ENCODE measurements at regions not wholly inside any gene's neighbourhood (a gene's known extent, or its start where the extent isn't known, plus 50 kb on each side); places are given as distances from the start of the nearest gene placed in this dataset.

DNA sequence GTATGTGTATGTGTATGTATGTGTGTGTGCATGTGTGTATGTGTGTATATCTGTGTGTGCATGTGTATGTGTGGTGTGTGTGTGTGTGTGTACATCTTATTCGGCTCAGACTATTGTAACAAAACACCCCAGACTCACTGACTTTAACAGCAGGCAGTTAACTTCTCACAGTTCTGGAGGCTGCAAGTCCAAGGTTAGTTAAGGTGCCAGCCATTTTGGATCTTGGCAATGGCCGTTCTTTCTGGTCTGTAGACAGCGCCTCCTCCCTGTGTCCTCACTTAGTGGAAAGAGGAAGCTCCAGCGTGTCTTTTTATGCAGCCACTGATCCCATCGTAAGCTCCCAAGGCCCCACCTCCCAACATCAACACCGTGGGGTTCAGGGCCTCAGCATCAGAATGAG, 128.3 kb upstream of the THBS2 start:
- Histone ChIP-seq H3K4me2 (ENCODE audit: low read length) (no peak overlapping the region), H3K4me3 (replicated peaks in 1 of 2; ENCODE audit: low read depth in 1 of 2, low read length in 2 of 2) (no peak overlapping the region), H2AFZ (ENCODE audit: low read depth, low read length, poor library complexity, severe bottlenecking) (no peak overlapping the region), H3K27ac (ENCODE audit: low read depth, low read length) (no peak overlapping the region), H3K9ac (ENCODE audit: low read length) (no peak overlapping the region), H3K27me3 (ENCODE audit: insufficient read depth, low read length) (no peaks in the 10 kb centered on the region), H3K4me1 (ENCODE audit: control insufficient read depth in 1 of 2, insufficient read depth in 2 of 2, low read length in 2 of 2) (no peaks in the 10 kb centered on the region), H3K36me3 (ENCODE audit: control insufficient read depth in 1 of 2, insufficient read depth in 2 of 2, low read length in 2 of 2) (no peaks in the 10 kb centered on the region), H4K20me1 (ENCODE audit: insufficient read depth) (no peaks in the 10 kb centered on the region), H3K9me3 (ENCODE audit: control insufficient read depth in 1 of 2, insufficient read depth in 1 of 2, low read depth in 1 of 2, low read length in 2 of 2) (no peaks in the 10 kb centered on the region), H3K79me2 (ENCODE audit: insufficient read depth, low read length) (no peaks in the 10 kb centered on the region), H3K9me2 (ENCODE audit: insufficient read depth) (no peaks in the 10 kb centered on the region)
- POLR2A ChIA-PET: no interaction called here
- ATAC-seq (no peak), DNase-seq (ENCODE audit: low read depth, low spot score) (no peak)
- TF ChIP-seq RAD21 (IDR thresholded peaks at IDR 0.05; ENCODE audit: low read depth) (no peak), TCF7L2 (IDR thresholded peaks at IDR 0.05; ENCODE audit: borderline replicate concordance, extremely low read depth, insufficient read depth, insufficient read length) (no peak), POLR2AphosphoS5 (IDR thresholded peaks at IDR 0.05; ENCODE audit: low read depth, low read length) (no peak), ZNF274 (IDR thresholded peaks at IDR 0.05; ENCODE audit: low read depth, low read length) (no peak)
- TF ChIP-seq, protein P1, sequence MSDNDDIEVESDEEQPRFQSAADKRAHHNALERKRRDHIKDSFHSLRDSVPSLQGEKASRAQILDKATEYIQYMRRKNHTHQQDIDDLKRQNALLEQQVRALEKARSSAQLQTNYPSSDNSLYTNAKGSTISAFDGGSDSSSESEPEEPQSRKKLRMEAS (IDR thresholded peaks at IDR 0.05): no peak
- CTCF ChIA-PET: no interaction called here
- RAD21 ChIA-PET (ENCODE audit: low non-redundant PET in 1 of 2, low total read pairs in 2 of 2, uncharacterized antibody in 2 of 2, unreplicated experiment in 2 of 2): no interaction called here
- intact Hi-C loops (cut with micrococcal nuclease): no loop called here
- no TSS peak for BruUV-seq (replicated peaks)

DNA sequence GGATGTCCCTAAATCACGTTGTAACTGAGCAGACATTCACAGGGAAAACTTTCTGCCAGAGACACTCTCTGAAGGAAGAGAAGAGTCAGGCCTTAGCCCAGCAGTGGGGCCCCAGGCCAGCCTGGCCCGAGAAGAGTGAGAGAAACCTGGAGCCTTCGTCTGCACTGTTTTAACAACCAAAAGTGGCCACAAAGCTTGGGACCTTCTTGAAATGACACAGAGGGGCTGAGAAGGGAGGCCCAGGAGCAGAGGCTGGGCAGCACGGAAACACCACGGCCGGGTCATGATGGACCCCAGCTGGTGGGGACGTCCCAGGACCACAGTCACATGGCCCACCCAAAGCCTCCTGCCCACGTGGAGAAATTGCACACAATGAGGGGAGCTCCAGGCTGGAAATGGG, 126.8 kb upstream of the THBS2 start:
- H3K36me3 ChIP-seq (ENCODE audit: control insufficient read depth in 1 of 2, insufficient read depth in 2 of 2, low read length in 2 of 2): no peaks in the 10 kb centered on the region
- H3K4me2 ChIP-seq (ENCODE audit: low read length): no peak overlapping the region
- no peak overlapping the region for H3K9ac ChIP-seq (ENCODE audit: low read length)
- TF ChIP-seq, protein P2, sequence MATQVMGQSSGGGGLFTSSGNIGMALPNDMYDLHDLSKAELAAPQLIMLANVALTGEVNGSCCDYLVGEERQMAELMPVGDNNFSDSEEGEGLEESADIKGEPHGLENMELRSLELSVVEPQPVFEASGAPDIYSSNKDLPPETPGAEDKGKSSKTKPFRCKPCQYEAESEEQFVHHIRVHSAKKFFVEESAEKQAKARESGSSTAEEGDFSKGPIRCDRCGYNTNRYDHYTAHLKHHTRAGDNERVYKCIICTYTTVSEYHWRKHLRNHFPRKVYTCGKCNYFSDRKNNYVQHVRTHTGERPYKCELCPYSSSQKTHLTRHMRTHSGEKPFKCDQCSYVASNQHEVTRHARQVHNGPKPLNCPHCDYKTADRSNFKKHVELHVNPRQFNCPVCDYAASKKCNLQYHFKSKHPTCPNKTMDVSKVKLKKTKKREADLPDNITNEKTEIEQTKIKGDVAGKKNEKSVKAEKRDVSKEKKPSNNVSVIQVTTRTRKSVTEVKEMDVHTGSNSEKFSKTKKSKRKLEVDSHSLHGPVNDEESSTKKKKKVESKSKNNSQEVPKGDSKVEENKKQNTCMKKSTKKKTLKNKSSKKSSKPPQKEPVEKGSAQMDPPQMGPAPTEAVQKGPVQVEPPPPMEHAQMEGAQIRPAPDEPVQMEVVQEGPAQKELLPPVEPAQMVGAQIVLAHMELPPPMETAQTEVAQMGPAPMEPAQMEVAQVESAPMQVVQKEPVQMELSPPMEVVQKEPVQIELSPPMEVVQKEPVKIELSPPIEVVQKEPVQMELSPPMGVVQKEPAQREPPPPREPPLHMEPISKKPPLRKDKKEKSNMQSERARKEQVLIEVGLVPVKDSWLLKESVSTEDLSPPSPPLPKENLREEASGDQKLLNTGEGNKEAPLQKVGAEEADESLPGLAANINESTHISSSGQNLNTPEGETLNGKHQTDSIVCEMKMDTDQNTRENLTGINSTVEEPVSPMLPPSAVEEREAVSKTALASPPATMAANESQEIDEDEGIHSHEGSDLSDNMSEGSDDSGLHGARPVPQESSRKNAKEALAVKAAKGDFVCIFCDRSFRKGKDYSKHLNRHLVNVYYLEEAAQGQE (IDR thresholded peaks at IDR 0.05; ENCODE audit: low read depth): no peak
- TF ChIP-seq POLR2AphosphoS5 (IDR thresholded peaks at IDR 0.05; ENCODE audit: low read depth, low read length) (no peak), RAD21 (IDR thresholded peaks at IDR 0.05; ENCODE audit: low read depth) (no peak), YY1 (IDR thresholded peaks at IDR 0.05; ENCODE audit: extremely low read depth, insufficient replicate concordance, low read depth, low read length) (no peak), EGR1 (IDR thresholded peaks at IDR 0.05; ENCODE audit: low read depth) (no peak), ZNF274 (IDR thresholded peaks at IDR 0.05; ENCODE audit: low read depth, low read length) (no peak)
- TF ChIP-seq, protein P3, sequence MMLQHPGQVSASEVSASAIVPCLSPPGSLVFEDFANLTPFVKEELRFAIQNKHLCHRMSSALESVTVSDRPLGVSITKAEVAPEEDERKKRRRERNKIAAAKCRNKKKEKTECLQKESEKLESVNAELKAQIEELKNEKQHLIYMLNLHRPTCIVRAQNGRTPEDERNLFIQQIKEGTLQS (IDR thresholded peaks at IDR 0.05): no peak
- RAD21 ChIA-PET (ENCODE audit: low non-redundant PET in 1 of 2, low total read pairs in 2 of 2, uncharacterized antibody in 2 of 2, unreplicated experiment in 2 of 2): no interaction called here
- ATAC-seq (no peak), DNase-seq (ENCODE audit: low read depth, low spot score) (no peak)
- H3K27ac ChIP-seq (ENCODE audit: low read depth, low read length): no peak overlapping the region
- H3K9me2 ChIP-seq (ENCODE audit: insufficient read depth): no peaks in the 10 kb centered on the region
- POLR2A ChIA-PET: no interaction called here
- no peaks in the 10 kb centered on the region for H4K20me1 ChIP-seq (ENCODE audit: insufficient read depth)
- no peaks in the 10 kb centered on the region for H3K4me1 ChIP-seq (ENCODE audit: control insufficient read depth in 1 of 2, insufficient read depth in 2 of 2, low read length in 2 of 2)
- intact Hi-C loops (cut with micrococcal nuclease): no loop called here
- no peak overlapping the region for H3K4me3 ChIP-seq (replicated peaks in 1 of 2; ENCODE audit: low read depth in 1 of 2, low read length in 2 of 2)
- no peaks in the 10 kb centered on the region for H3K9me3 ChIP-seq (ENCODE audit: control insufficient read depth in 1 of 2, insufficient read depth in 1 of 2, low read depth in 1 of 2, low read length in 2 of 2)
- no peak overlapping the region for H2AFZ ChIP-seq (ENCODE audit: low read depth, low read length, poor library complexity, severe bottlenecking)
- CTCF ChIA-PET: no interaction called here
- no peaks in the 10 kb centered on the region for H3K79me2 ChIP-seq (ENCODE audit: insufficient read depth, low read length)
- H3K27me3 ChIP-seq (ENCODE audit: insufficient read depth, low read length): no peaks in the 10 kb centered on the region
- BruUV-seq (replicated peaks): no TSS peak
